Neural cell (in vitro differentiated cells): ENCODE measurements at regions not wholly inside any gene's neighbourhood (a gene's known extent, or its start where the extent isn't known, plus 50 kb on each side); places are given as distances from the start of the nearest gene placed in this dataset.

ENCODE experiments used
- H2AFZ ChIP-seq: fragments of 200-600, 300-800 bp; sonication (generic), shearing (Covaris generic); 2 replicates; pipeline ENCODE4 v1.6.0; 2014; ENCODE audit warnings: low read depth, mild to moderate bottlenecking, antibody characterized with exemption, low read length, moderate library complexity
- H3F3A ChIP-seq: fragments of 200-600 bp; shearing (Covaris generic); 2 replicates; pipeline ENCODE4 v1.6.1; 2016; ENCODE audit warnings: mild to moderate bottlenecking, moderate library complexity, mixed read lengths, antibody characterized with exemption, low read length; ENCODE audit not compliant: insufficient read depth, poor library complexity, severe bottlenecking
- H3K27ac ChIP-seq: fragments of 200-600, 300-800 bp; sonication (generic), shearing (Covaris generic); 2 replicates; pipeline ENCODE4 v1.5.1; 2014; ENCODE audit warnings: mild to moderate bottlenecking, low read length, moderate library complexity
- H3K27me3 ChIP-seq: fragments of 300-800, 200-600 bp; sonication (generic), shearing (Covaris generic); 2 replicates; pipeline ENCODE4 v1.6.0; 2014; ENCODE audit warnings: mild to moderate bottlenecking, low read depth, low read length, moderate library complexity; ENCODE audit not compliant: insufficient read depth
- H3K36me3 ChIP-seq: fragments of 300-800, 200-600 bp; sonication (generic), shearing (Covaris generic); 2 replicates; pipeline ENCODE4 v1.5.1; 2014; ENCODE audit warnings: mild to moderate bottlenecking, antibody characterized with exemption, low read length, moderate library complexity; ENCODE audit not compliant: insufficient read depth
- H3K4me2 ChIP-seq: fragments of 300-800, 200-600 bp; sonication (generic), shearing (Covaris generic); 2 replicates; pipeline ENCODE4 v1.6.0; 2014; ENCODE audit warnings: mild to moderate bottlenecking, low read length
- H3K4me3 ChIP-seq: fragments of 300-800, 200-600 bp; sonication (generic), shearing (Covaris generic); 2 replicates; pipeline ENCODE4 v1.5.1; 2014; ENCODE audit warnings: mild to moderate bottlenecking, low read length, moderate library complexity
- H3K79me2 ChIP-seq: fragments of 200-600 bp; shearing (Covaris generic); replicated peaks from 2 replicates; pipeline ENCODE4 v1.6.0; 2014; ENCODE audit warnings: mild to moderate bottlenecking, low read length, moderate library complexity; ENCODE audit not compliant: insufficient read depth
- H3K9ac ChIP-seq: fragments of 300-800, 200-600 bp; sonication (generic), shearing (Covaris generic); 2 replicates; pipeline ENCODE4 v1.6.1; 2016; ENCODE audit warnings: mild to moderate bottlenecking, low read length, mixed read lengths
- H3K9me2 ChIP-seq: fragments of 200-600 bp; shearing (Covaris generic); 2 replicates; pipeline ENCODE4 v1.6.1; 2016; ENCODE audit warnings: mild to moderate bottlenecking, low read length, mixed read lengths; ENCODE audit not compliant: insufficient read depth
- H3K9me3 ChIP-seq: fragments of 200-600, 300-800 bp; sonication (generic), shearing (Covaris generic); 2 replicates; pipeline ENCODE4 v1.6.1; 2016; ENCODE audit warnings: mild to moderate bottlenecking, mixed run types, low read length, moderate library complexity, mixed read lengths
- H4K20me1 ChIP-seq: fragments of 200-600 bp; shearing (Covaris generic); 2 replicates; pipeline ENCODE4 v1.6.1; 2016; ENCODE audit warnings: mild to moderate bottlenecking, mixed run types; ENCODE audit not compliant: insufficient read depth
- CTCF ChIP-seq: fragments of 450-650 bp; IDR thresholded peaks from 2 replicates; pipeline ENCODE4 v1.5.1; 2014; ENCODE audit warnings: antibody characterized with exemption, mild to moderate bottlenecking, moderate library complexity; ENCODE audit not compliant: poor library complexity, severe bottlenecking
- EP300 ChIP-seq: fragments of 450-650 bp; conservative IDR thresholded peaks from 2 replicates; pipeline ENCODE4 v1.6.1; 2014; ENCODE audit warnings: antibody characterized with exemption, mild to moderate bottlenecking, moderate library complexity; ENCODE audit not compliant: poor library complexity, severe bottlenecking
- EZH2 ChIP-seq: fragments of 200-600, 300-800 bp; shearing (Covaris generic), sonication (generic); IDR thresholded peaks from 2 replicates; pipeline ENCODE4 v1.6.1; 2014; ENCODE audit warnings: antibody characterized with exemption, low read length, borderline replicate concordance, mild to moderate bottlenecking; ENCODE audit not compliant: insufficient read depth, poor library complexity, severe bottlenecking
- MXI1 ChIP-seq: fragments of 450-650 bp; conservative IDR thresholded peaks from 2 replicates; pipeline ENCODE4 v1.6.1; 2014; ENCODE audit warnings: antibody characterized with exemption, mild to moderate bottlenecking; ENCODE audit not compliant: poor library complexity, severe bottlenecking
- POLR2AphosphoS5 ChIP-seq: IDR thresholded peaks from 2 replicates; pipeline ENCODE4 v1.6.1; 2012
- RAD21 ChIP-seq: fragments of 450-650 bp; conservative IDR thresholded peaks from 2 replicates; pipeline ENCODE4 v1.6.1; 2014; ENCODE audit warnings: antibody characterized with exemption, mild to moderate bottlenecking, moderate library complexity
- REST ChIP-seq: IDR thresholded peaks from 2 replicates; pipeline ENCODE4 v1.6.1; 2012; ENCODE audit warnings: borderline replicate concordance
- SMC3 ChIP-seq: fragments of 450-650 bp; conservative IDR thresholded peaks from 2 replicates; pipeline ENCODE4 v1.6.1; 2014; ENCODE audit warnings: antibody characterized with exemption, mild to moderate bottlenecking, moderate library complexity; ENCODE audit not compliant: poor library complexity
- TAF1 ChIP-seq: IDR thresholded peaks from 2 replicates; pipeline ENCODE4 v1.6.1; 2012; ENCODE audit warnings: low read depth

DNA sequence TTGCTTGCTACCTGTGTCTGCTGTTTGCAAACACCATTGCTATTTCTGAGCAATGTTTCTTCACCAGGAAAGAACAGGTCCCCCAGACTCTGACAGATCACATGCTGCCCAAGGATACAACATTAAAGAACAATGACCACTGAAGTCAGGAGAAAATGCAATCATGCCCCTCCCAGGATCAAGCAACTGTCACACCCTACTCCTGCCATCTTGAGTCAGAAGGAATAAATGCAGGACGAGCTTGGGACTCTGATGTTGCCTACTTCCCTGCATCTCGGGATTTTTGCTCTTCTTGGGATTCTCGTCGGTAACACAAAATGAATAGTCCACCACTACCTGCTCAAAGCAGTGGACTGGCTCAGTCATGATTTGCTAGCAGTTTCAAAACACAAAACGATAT lies 490.6 kb downstream of the COG6 start:
- Histone ChIP-seq H3F3A (no peaks in the 10 kb centered on the region), H3K9ac (no peak overlapping the region), H4K20me1 (no peaks in the 10 kb centered on the region), H3K27ac (no peak overlapping the region), H3K27me3 (no peaks in the 10 kb centered on the region), H3K36me3 (no peaks in the 10 kb centered on the region), H3K9me3 (no peaks in the 10 kb centered on the region), H3K79me2 (no peaks in the 10 kb centered on the region), H3K4me3 (no peak overlapping the region), H3K4me2 (no peak overlapping the region), H2AFZ (no peak overlapping the region), H3K9me2 (no peaks in the 10 kb centered on the region)
- TF ChIP-seq EP300 (no peak), SMC3 (no peak), POLR2AphosphoS5 (no peak), RAD21 (no peak), MXI1 (no peak), REST (no peak), TAF1 (no peak), EZH2 (no peak), CTCF (no peak)

DNA sequence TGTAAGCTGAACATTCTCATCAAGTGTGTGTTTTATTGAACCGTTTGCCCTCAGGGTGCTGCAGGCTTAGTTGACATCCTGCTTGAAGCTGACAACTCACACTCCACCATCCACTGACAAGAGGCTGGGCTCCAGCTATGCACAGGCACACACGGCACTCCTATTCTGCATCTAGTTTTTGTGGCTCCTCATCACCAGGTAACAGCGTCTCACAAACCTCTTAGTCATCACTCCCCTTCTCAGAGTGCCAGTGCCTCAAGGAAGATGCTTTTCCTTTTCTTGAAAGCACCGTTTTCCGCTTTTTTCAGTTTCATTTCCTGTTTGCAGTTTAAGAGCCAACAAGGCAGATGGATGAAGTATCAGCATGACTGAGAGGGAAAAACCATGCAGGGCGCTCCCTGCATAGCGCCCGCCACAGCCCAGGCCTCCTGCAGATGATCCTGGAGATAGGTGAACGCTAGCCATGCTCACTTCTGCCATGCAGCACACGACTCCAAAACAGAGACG lies 491.2 kb downstream of the COG6 start:
- H3K9me3 ChIP-seq = no peaks in the 10 kb centered on the region
- TF ChIP-seq SMC3 = no peak
- no peak for TF ChIP-seq RAD21
- TF ChIP-seq REST = no peak
- no peak for TF ChIP-seq EP300
- no peak for TF ChIP-seq CTCF
- no peak for TF ChIP-seq EZH2
- no peak for TF ChIP-seq MXI1
- no peak for TF ChIP-seq POLR2AphosphoS5
- TF ChIP-seq TAF1 = no peak
- no peak overlapping the region for H2AFZ ChIP-seq
- no peaks in the 10 kb centered on the region for H3F3A ChIP-seq
- no peak overlapping the region for H3K27ac ChIP-seq
- no peaks in the 10 kb centered on the region for H3K79me2 ChIP-seq
- H3K36me3 ChIP-seq = no peaks in the 10 kb centered on the region
- no peak overlapping the region for H3K9ac ChIP-seq
- H3K4me2 ChIP-seq = no peak overlapping the region
- H3K9me2 ChIP-seq = no peaks in the 10 kb centered on the region
- no peaks in the 10 kb centered on the region for H4K20me1 ChIP-seq
- no peak overlapping the region for H3K4me3 ChIP-seq
- no peaks in the 10 kb centered on the region for H3K27me3 ChIP-seq
